Thyroid gland (tissue), 4 donors: ENCODE measurements at regions not wholly inside any gene's neighbourhood (a gene's known extent, or its start where the extent isn't known, plus 50 kb on each side); places are given as distances from the start of the nearest gene placed in this dataset.

Experiments
- CTCF ChIP-seq, 6 experiments: fragments of 200-600 bp in 3 of 6; fragments of 450-650 bp in 3 of 6; sonication (generic) in 3 of 6; IDR thresholded peaks; one replicate each; pipeline ENCODE4 v1.5.1; 2016 to 2019; ENCODE audit warnings: antibody characterized with exemption in 6 of 6, mild to moderate bottlenecking in 2 of 6, inconsistent platforms in 1 of 6, moderate library complexity in 1 of 6
- POLR2A ChIP-seq, 2 donors: fragments of 450-650 bp; IDR thresholded peaks; one replicate each; pipeline ENCODE4 v1.6.1; 2017; ENCODE audit warnings: antibody characterized with exemption in 2 of 2, mild to moderate bottlenecking in 2 of 2, moderate library complexity in 1 of 2

- TF ChIP-seq POLR2A (IDR thresholded peaks at IDR 0.05) (no peak), CTCF (IDR thresholded peaks at IDR 0.05) (no peak)
These were observed 339.7 kb upstream of the PROX1 start for GRCh38 chr1:213647864-213648650.
